Glomerular endothelial cell (primary cell): ENCODE measurements at regions not wholly inside any gene's neighbourhood (a gene's known extent, or its start where the extent isn't known, plus 50 kb on each side); places are given as distances from the start of the nearest gene placed in this dataset.

ENCODE experiments used
- DNase-seq: peaks from one replicate; pipeline ENCODE4 v3.0.0-alpha.2; 2011; ENCODE audit warnings: low read depth, low spot score; ENCODE audit errors: extremely low read depth

DNA sequence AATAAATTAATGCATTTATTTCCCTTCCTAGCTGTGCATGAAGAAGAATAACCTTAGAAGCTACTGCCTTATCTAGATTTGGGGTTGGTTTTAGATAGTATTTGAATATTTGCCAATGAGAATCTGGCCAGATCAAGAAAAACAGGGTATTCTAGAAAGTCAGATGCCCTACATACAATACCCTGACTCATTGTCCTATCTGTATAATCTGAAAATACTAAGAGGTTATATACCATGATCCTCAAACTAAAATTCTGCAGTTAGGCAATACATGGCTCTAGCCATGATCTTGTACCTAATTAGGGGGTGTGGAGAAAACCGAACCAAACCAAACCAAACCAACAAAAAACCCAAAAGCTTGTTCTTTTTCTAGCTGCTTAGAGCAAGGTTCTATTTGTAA lies 240.4 kb upstream of the LYZL1 start:
- DNase-seq = no peak

DNA sequence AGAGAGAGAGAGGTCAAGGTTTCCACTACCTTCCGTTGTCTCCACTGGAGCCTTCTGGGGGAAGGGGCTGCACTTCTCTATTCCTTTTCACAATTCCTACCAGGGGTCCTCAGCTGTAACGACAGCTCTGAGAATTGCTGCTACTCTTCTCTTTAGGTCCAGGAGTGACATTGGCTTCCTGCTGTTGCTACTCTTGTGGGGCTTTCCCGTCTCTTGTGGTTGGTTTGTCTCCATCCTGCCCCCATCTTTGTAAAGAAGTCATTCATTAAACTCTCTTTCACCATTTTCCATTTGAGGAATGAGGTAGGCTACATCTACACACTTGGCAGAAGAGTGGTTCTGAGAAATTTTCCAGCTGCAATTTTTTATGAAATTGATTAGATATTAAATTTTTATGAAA lies 238.8 kb upstream of the LYZL1 start:
- DNase-seq = no peak

DNA sequence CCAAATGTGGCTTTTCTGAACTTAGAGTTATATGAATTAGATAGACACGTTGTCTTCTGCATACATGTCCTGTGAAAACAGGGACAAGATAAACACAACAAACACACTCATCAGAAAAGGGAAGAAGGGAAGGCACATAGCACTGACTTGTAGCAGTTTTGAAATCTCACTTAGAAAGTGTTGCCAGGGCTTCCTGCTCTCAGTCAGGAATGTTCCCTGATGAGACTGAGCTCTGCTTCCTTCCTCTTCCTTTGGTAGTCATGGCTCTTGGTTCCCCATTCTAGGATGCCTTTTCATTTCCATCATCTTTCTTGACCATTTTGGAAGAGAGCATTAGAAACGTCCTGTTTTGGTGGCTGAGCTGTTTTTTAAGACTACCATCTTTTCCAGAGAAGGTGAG lies 233.8 kb upstream of the LYZL1 start:
- DNase-seq = no peak

DNA sequence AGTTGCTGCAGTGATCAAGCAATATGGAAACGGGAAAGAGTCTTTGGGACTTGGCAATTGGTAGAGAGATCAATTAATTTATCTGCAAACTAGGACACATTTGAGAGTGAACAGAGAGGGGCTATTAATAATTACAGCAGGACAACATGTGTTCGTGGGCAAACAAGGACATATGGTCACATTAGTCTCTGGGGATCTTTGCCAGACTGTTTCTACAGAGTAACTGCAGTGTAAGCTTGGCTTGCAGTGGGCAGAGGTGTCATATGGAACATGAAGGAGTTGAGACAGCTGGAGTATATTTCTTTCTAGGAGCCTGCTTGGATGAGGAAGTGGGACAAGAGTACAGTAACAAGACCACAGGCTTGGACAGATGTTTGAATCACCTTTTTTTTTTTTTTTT lies 232.1 kb upstream of the LYZL1 start:
- DNase-seq = no peak

DNA sequence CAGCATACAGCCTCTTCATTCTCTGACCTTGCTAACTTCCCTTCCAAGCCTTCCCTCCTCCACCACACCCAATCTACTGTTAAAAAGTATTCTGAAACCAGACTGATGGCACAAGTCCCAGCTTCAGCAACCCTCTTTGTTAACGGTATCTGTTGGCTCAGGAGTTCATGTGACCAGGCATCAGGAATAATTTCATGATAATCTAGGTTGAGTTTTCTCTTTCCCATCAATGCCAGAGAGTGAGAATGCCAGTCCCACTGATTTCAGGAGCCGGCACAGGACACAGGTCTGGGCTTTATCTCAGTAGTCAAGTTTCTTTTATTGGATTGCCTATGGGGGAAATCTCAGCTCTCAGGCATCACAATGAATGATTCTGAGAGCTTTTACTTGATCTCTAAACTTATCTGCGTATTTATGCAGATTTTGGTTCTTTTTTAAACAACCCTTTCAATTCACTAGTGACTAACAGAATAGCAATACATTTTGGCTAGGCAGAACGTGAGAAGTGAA lies 231.0 kb upstream of the LYZL1 start:
- no peak for DNase-seq

DNA sequence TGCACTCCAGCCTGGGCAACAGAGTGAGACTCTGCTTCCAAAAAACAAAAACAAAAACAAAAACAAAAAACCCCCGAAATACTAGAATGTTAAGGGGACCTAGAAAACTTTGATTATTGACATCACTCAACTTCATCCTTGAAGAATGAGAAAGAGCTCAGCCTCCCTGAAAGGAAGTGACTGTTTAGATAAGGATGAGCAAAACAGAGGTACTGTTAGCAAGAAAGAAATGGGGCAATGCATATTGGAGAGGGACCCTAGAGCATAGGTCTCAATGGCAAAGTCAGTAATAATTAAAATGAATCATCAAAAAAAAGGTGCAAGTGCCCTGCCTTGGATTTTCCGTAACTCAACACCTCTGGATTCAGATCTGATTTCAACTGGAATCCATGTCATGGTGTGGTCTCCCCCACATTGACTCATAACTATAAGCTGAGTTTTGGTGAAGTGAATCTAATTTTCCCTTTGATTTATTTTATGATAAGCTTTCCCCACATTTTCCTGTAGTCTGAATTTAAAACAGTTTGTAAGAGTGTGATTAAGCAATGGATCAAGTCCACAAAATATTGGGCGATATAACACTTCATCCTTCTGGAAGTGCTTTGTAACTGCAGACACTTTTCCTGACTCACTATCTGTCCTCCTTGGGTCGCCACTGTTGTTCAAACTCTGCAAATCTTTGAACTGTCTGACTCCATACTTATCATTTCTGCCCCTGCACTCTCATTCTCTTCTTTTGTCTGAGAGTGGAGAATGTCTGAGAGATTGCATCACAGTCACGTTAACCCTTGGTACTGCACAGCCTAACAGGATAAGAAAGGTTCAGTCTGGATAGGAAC lies 224.8 kb upstream of the LYZL1 start:
- no peak for DNase-seq

DNA sequence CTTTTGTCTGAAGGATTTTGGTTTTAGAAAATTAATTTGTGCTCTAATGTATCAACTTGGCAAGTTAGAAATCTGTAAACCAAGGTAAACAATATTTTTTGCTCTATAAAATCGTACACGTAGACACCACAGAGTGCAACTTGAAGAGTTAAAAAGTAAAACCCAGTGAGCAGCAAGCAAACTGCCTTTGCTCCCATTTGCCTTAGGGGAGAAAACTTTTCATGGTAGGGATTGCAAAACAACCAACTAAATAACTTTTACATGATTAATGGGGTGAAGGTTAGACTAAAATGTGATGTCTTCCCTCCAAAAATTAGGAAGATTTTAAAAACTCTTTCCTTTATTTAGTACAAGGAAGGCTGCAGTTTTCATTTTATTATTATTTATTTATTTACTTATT lies 224.2 kb upstream of the LYZL1 start:
- no peak for DNase-seq

DNA sequence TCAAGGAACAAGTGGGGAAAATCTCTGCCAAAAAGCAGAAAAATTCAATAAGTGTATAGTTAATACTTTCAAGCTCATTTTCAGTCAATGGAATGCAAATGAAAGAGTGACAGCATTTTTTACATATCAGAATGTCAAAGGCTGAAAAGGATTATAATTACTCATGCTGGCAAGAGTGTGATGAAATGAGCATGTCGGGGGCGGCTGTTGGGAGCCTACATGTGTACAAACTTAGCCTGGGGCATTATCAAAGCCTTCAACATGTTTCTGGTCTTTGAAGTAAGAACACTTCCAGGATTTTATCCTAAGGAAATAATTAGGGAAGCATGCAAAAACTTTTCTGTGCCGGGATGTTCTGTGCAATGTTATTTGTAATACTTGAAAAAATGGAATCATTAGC lies 221.7 kb upstream of the LYZL1 start:
- no peak for DNase-seq

DNA sequence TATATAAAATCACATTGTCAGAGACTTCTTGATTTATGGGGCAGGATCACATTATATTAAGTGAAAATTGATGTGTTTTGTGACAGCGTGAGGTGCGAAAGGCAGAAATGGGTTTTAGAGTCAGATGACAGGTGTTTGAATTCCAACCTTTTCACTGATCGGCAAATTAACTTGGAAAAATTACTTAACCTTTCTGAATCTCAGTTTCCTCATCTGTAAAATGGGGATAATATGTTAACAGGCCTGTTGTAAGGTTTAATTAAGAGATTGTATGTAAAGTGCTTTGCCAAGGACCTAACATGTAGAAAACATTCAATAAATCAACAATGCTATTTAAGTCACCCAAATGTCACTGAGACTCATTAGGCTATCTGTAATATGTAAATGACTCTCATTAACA lies 221.2 kb upstream of the LYZL1 start:
- DNase-seq = no peak

DNA sequence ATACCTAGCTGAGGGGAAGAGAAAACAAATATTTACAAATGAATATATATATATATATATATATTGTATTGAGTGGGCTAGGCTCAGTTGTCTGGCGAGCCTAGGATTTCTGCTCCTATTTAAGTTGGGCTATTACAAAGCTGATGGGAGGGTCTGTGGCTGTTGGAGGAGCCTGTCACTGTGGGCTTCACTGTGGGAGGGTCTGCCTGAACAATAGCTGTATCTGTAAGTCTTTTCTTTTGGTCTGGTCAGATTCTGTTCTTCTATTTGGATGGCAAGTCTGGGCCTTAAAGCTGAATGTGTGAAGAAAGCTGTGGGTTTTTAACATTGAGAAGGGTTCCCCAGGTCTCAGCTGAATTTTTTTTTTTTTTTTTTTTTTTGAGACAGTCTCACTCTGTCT lies 220.6 kb upstream of the LYZL1 start:
- DNase-seq = no peak

DNA sequence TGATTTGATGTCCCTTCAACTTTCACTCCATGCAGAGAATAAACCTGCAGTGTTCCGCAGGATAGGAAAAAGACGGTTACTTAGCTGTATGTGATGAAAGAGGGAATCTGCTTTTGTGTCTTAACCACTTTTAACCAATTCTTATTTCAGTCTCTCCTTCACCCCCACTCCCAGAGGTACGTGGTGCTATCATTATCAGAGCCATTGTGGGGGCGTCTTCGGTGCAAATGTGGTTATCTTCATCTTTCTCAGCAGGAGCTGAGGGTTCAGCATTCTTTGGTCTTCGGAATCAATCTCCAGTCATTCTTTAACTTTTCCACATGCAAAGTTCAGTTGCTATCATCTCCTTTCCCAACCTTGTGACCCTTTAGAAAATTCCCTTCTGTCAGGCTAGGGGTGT lies 219.9 kb upstream of the LYZL1 start:
- DNase-seq = no peak

DNA sequence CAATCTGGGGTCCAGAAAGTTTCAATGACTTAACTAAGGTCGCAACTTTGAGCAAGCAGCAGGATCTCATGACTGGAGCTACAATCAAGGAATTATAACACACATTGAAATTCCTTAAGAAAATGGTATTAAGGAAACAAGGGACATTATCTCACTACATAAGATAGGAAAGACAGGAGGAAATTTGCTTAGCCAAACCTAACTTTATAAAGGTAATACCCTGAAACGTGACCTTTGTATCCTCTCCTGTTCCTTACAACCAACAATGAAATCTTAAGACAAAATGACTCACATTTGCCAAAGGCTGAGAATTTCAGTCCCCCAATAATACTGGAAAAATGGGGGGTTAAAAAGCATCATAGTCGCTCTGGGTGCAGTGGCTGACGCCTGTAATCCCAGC lies 218.9 kb upstream of the LYZL1 start:
- DNase-seq = no peak

DNA sequence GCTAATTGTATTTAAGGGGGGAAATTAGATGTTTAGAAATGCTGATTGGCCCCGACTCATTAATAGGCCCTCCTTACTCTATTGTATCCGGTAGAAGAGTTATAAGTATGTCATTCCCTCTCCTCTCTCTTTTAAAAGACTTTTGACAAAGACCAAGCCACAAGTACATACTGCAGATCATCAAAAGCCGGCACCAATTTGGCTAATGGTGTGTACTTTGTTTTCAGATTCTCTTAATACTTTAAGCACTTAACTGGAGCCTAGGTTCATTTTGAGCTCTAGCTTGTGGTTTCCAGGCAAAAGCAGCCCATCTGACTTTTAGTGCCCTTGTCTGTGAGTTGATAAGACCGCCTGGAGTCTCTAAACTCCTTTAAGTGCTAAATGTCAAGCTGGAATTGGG lies 210.0 kb upstream of the LYZL1 start:
- DNase-seq = no peak

DNA sequence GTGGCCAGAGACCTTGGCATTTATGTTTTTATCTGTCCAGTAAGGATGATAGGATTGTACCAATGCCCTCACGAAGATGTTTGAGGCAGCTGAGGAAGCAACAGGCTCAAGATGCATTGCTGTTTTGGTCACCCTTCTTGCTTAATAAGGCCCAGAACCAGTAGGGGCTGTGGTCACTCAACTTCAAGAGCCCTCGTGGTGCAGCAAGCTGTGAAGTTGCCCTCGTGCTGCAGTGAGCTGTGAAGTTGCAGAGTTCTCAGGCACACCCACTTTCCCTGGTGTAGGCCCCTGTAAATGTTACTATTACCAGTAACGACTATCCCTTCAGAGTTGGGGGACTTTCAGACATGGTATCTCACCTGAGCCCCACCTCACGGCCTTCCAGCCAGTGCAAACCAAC lies 207.6 kb upstream of the LYZL1 start:
- DNase-seq = no peak

DNA sequence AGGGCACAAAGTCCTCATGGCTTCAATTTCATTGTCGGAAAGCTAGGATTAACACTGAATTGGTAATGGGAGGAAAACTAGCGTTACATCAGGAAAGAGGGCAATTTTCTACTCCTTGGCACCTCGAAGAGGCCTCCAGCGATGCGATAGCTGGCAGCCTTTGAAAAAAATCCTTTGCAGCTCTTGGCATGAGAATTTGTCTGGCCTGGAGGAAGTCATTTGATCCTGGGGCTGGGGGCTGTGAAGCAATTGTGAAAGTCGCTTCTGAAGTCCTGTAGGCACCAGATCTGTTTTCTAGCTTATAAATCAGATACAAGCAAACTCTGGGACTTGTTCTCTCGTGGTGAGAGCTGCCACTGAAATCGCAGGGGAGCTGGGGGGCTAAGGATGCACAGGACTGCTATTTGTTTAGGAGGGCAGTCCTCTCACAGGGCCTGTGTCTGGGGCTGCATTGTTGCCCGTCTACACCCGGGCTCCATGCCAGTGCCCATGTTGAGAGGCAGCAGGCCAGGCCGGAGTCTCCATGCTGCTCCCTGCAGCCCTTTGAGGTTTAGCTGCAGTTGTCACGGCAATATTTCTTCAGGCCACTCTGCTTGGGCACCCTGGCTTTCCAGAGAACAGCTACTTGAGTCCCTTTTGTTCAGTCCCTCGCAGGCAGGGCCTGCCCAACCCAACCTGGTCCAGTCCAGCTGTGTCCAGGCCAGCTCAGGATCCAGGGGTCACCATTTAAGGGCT lies 206.8 kb upstream of the LYZL1 start:
- DNase-seq = no peak

DNA sequence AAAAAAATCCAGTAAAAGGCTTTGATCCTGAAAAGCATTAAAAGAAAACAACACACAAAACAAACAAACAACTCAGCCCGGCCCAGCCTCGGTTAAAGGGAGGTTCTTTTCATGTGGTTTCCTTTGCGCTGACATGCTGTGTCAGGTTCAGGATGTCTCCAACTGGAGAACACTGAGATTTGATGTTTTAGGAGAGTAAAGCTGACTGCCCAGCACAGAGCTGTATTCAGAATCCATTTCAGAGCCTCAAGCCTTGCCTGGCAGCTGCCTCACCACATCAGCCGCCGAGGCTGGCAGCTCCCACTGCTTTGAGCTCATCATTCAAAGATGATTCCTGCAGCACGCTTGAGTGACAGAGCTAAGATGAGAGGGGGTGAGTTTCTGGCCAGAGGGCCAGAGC lies 205.8 kb upstream of the LYZL1 start:
- DNase-seq = no peak

DNA sequence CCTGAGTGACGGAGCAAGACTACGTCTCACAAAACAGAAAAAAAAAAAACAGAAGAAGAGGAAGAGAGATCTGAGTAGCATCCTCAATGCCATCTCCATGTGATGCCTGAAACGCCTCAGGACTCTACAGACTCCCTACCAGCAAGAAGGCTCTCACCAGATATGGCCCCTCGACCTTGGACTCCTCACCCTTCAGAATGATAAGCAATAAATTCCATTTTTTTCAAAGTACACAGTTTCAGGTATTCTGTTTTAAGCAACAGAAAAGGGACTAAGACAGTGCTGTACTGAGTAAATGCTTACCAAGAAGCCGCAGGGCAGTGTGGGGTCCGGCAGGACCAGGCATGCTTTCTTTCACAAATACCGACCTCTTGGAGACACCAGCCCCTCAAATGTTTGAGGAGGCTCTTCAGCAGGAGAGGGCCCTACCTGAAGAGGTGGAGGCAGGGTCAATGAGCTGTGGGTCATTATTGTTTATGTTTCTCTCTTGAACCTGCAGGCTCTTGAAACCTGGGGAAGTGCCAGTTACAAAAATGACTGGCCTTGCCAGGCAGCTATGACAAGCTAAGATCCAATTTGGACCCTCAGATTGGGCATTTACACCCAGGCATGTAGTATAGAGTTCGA lies 204.1 kb upstream of the LYZL1 start:
- no peak for DNase-seq

DNA sequence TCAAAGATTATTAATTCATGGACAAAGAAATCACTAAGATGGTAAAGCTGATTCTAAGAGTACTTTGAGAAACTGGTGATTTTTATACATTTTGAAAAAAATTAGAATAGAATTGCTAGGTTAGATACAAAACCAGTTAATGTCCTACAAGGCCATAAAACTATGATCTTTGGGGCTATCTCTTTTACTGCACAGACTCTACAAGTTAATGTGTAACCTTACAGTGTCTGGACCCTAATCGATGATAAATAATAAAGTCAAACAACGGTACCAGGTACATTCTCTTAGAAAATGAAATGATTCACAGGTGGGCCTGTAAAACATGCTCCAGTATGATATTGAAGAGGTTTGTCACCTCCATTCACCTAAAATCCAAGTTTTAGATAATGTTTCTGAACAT lies 199.8 kb upstream of the LYZL1 start:
- DNase-seq = no peak

DNA sequence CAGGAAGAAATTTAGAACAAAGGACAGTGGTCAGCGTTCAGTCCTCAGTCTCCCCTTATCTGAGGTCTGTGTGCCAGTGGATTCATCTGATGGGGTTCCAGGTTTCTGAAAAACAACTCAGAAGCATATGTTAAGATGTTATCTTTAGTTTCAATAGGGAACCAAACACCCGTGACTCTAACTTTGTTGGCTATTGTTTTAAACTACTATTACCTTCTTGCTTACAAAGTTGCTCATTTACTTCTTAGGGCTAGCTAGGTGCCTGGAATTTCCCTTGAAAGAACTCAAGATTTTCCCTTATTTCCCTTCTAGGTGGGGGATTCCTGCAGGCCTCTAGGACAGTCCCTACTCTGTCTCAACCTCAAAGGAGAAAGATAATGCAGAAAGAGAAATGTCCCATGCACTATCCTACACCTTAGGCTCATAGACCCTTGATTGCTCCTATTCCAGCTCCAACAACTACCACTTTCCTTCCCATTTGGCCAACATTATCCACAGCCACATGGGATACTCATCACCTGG lies 192.5 kb upstream of the LYZL1 start:
- no peak for DNase-seq

DNA sequence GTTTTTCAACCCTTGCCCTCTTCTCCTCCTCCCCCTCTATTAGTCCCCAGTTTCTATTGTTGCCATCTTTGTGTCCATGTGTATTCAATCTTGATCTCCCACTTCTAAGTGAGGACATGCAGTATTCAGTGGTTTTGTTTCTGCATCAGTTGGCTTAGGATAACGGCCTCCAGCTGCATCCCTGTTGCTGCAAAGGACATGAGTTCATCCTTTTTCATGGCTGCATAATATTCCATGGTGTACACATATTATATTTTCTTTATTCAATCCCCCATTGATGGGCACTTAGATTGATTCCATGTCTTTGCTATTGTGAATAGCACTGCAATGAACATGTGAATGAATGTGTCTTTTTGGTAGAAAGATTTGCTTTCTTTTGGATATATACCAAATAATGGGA lies 190.4 kb upstream of the LYZL1 start:
- no peak for DNase-seq

DNA sequence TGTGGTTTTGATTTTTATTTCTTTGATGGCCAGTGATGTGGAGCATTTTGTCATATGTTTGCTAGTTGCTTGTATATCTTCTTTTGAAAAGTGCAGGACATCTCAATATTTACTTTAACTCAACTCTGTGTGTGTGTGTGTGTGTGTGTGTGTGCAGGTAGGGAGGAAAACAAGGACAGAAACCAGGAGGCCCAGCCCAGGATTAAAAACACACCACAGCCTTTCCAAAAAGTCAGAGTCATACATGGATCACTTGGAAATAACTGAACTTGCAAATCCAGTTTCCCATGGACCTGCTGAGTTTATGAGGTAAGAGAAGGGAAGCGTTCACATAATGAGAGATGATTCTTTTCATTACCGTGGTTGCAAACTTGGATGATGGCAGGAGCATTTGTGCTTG lies 189.9 kb upstream of the LYZL1 start:
- no peak for DNase-seq

DNA sequence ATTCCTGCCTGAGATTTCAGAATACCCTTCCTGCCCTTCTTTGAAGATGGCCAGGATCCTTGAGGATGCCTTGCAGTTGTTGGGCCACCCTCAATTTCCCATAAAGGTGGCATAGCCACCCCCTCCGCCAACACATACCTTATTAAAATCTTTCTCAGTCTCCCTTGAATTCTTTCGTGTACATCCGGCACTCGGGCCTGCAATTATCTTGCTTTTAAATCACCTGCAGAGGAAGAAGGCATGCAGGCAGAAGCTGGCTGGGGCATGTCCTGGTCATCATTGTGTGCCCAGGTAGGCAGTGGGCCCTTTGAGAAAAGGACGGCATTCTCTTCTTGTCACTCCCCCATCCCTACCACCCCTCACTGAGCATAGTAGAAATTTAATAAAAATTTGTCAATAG lies 189.5 kb upstream of the LYZL1 start:
- DNase-seq = no peak
